H9 (cell line): ENCODE measurements at regions not wholly inside any gene's neighbourhood (a gene's known extent, or its start where the extent isn't known, plus 50 kb on each side); places are given as distances from the start of the nearest gene placed in this dataset.

ENCODE experiments used
- DNase-seq: peaks from one replicate; pipeline ENCODE4 v3.0.0-alpha.2; 2017
- H2AFZ ChIP-seq: one replicate; pipeline ENCODE4 v1.6.1; 2013; ENCODE audit warnings: mild to moderate bottlenecking, low read length, control low read depth, moderate library complexity
- H2AK5ac ChIP-seq: 2 replicates; pipeline ENCODE4 v1.6.1; 2013; ENCODE audit warnings: low read length, control low read depth, mixed read lengths; ENCODE audit not compliant: insufficient read length
- H2BK120ac ChIP-seq: one replicate; pipeline ENCODE4 v1.6.1; 2013; ENCODE audit warnings: low read depth, mild to moderate bottlenecking, low read length, control low read depth, inconsistent platforms; ENCODE audit not compliant: poor library complexity, severe bottlenecking
- H2BK12ac ChIP-seq: 2 replicates; pipeline ENCODE4 v1.6.1; 2013; ENCODE audit warnings: low read length, control low read depth, mixed read lengths, low read depth; ENCODE audit not compliant: insufficient read length
- H2BK15ac ChIP-seq: 2 replicates; pipeline ENCODE4 v1.6.1; 2013; ENCODE audit warnings: low read depth, low read length, control low read depth
- H2BK20ac ChIP-seq: one replicate; pipeline ENCODE4 v1.6.1; 2013; ENCODE audit warnings: low read depth, mild to moderate bottlenecking, low read length, control low read depth, inconsistent platforms; ENCODE audit not compliant: poor library complexity, severe bottlenecking
- H2BK5ac ChIP-seq: 2 replicates; pipeline ENCODE4 v1.6.1; 2013; ENCODE audit warnings: low read length, control low read depth, mixed read lengths; ENCODE audit not compliant: insufficient read length
- H3K14ac ChIP-seq: 2 replicates; pipeline ENCODE4 v1.6.1; 2013; ENCODE audit warnings: low read length, control low read depth; ENCODE audit not compliant: insufficient read depth
- H3K18ac ChIP-seq: 2 replicates; pipeline ENCODE4 v1.6.1; 2013; ENCODE audit warnings: low read depth, mild to moderate bottlenecking, mixed read lengths, low read length, control low read depth; ENCODE audit not compliant: insufficient read length
- H3K23ac ChIP-seq: 2 replicates; pipeline ENCODE4 v1.6.1; 2013; ENCODE audit warnings: low read length, control low read depth, mixed read lengths, low read depth; ENCODE audit not compliant: insufficient read length
- H3K23me2 ChIP-seq: 2 replicates; pipeline ENCODE4 v1.6.1; 2013; ENCODE audit warnings: low read depth, mild to moderate bottlenecking, mixed read lengths, low read length, control low read depth; ENCODE audit not compliant: insufficient read length, poor library complexity, severe bottlenecking
- H3K27ac ChIP-seq: 2 replicates; pipeline ENCODE4 v1.5.1; 2013; ENCODE audit warnings: low read length, control low read depth, mixed read lengths, low read depth; ENCODE audit not compliant: insufficient read length
- H3K27me3 ChIP-seq: 2 replicates; pipeline ENCODE4 v1.6.1; 2013; ENCODE audit warnings: low read length, control low read depth, inconsistent platforms; ENCODE audit not compliant: insufficient read depth
- H3K4ac ChIP-seq: 2 replicates; pipeline ENCODE4 v1.6.1; 2013; ENCODE audit warnings: low read depth, mild to moderate bottlenecking, control low read depth, inconsistent platforms, low read length, moderate library complexity
- H3K4me1 ChIP-seq: 2 replicates; pipeline ENCODE4 v1.6.1; 2013; ENCODE audit warnings: low read length, control low read depth, inconsistent platforms; ENCODE audit not compliant: insufficient read depth
- H3K4me2 ChIP-seq: 2 replicates; pipeline ENCODE4 v1.6.1; 2013; ENCODE audit warnings: low read length, control low read depth, mixed read lengths; ENCODE audit not compliant: insufficient read length, insufficient read depth
- H3K56ac ChIP-seq: 2 replicates; pipeline ENCODE4 v1.6.1; 2013; ENCODE audit warnings: low read depth, mild to moderate bottlenecking, mixed read lengths, low read length, control low read depth; ENCODE audit not compliant: insufficient read length
- H3K79me1 ChIP-seq: 2 replicates; pipeline ENCODE4 v1.6.1; 2013; ENCODE audit warnings: low read depth, mild to moderate bottlenecking, moderate library complexity, low read length, control low read depth, inconsistent platforms; ENCODE audit not compliant: insufficient read depth, poor library complexity, severe bottlenecking
- H3K79me2 ChIP-seq: 2 replicates; pipeline ENCODE4 v1.6.1; 2013; ENCODE audit warnings: low read length, control low read depth, inconsistent platforms; ENCODE audit not compliant: insufficient read depth
- H3K9ac ChIP-seq: 2 replicates; pipeline ENCODE4 v1.6.1; 2013; ENCODE audit warnings: low read length, control low read depth, mixed read lengths; ENCODE audit not compliant: insufficient read length; ENCODE audit errors: extremely low read depth
- H3K9me3 ChIP-seq: one replicate; pipeline ENCODE4 v1.6.1; 2013; ENCODE audit warnings: low read depth, low read length, inconsistent platforms; ENCODE audit not compliant: control insufficient read depth
- H3T11ph ChIP-seq: one replicate; pipeline ENCODE4 v1.6.1; 2013; ENCODE audit warnings: mild to moderate bottlenecking, low read length, control low read depth, inconsistent platforms
- H4K20me1 ChIP-seq: one replicate; pipeline ENCODE4 v1.6.1; 2013; ENCODE audit not compliant: control insufficient read depth, insufficient read length, insufficient read depth
- H4K5ac ChIP-seq: 2 replicates; pipeline ENCODE4 v1.6.1; 2013; ENCODE audit warnings: low read depth, mild to moderate bottlenecking, mixed read lengths, low read length, control low read depth; ENCODE audit not compliant: insufficient read length
- H4K8ac ChIP-seq: replicated peaks from 2 replicates; pipeline ENCODE4 v1.6.1; 2013; ENCODE audit warnings: low read length, control low read depth, mixed read lengths, low read depth; ENCODE audit not compliant: insufficient read length
- H4K91ac ChIP-seq: 2 replicates; pipeline ENCODE4 v1.6.1; 2013; ENCODE audit warnings: low read depth, mild to moderate bottlenecking, moderate library complexity, mixed read lengths, low read length, control low read depth; ENCODE audit not compliant: insufficient read length
- H3K27ac Mint-ChIP-seq, 3 experiments: 2 replicates in 2 of 3; 3 replicates in 1 of 3; pipeline ENCODE4 v1.8.0; 2020 to 2021; ENCODE audit warnings: mixed read lengths in 3 of 3, mild to moderate bottlenecking in 1 of 3, moderate library complexity in 1 of 3
- H3K27me3 Mint-ChIP-seq: 2 replicates; pipeline ENCODE4 v1.8.0; 2021; ENCODE audit warnings: low read depth, mild to moderate bottlenecking, moderate library complexity, mixed read lengths
- H3K36me3 Mint-ChIP-seq, 3 experiments: 2 replicates in 2 of 3; 3 replicates in 1 of 3; pipeline ENCODE4 v1.8.0; 2020 to 2021; ENCODE audit warnings: low read depth in 3 of 3, mixed read lengths in 3 of 3; ENCODE audit not compliant: insufficient read depth in 1 of 3
- H3K4me1 Mint-ChIP-seq, 2 experiments: 2 replicates each; pipeline ENCODE4 v1.8.0; 2020; ENCODE audit warnings: mixed read lengths in 2 of 2
- H3K4me3 Mint-ChIP-seq, 2 experiments: 2 replicates in 1 of 2; 3 replicates in 1 of 2; pipeline ENCODE4 v1.8.0; 2020 to 2021; ENCODE audit warnings: mild to moderate bottlenecking in 2 of 2, mixed read lengths in 2 of 2, moderate library complexity in 1 of 2
- H3K9me3 Mint-ChIP-seq, 2 experiments: 2 replicates in 1 of 2; 3 replicates in 1 of 2; pipeline ENCODE4 v1.8.0; 2020; ENCODE audit warnings: mild to moderate bottlenecking in 2 of 2, mixed read lengths in 2 of 2, moderate library complexity in 1 of 2
- CTCF ChIP-seq: fragments of 200-600 bp; sonication (generic); conservative IDR thresholded peaks from 3 replicates; pipeline ENCODE4 v1.8.0; 2021; ENCODE audit warnings: antibody characterized with exemption, mild to moderate bottlenecking
- WGBS: extraction: QIAGEN DNeasy Blood & Tissue Kit; methylation state at CpG from one replicate; pipeline ENCODE4 v1.1.7; 2013; ENCODE audit warnings: missing lambda C conversion rate, low lambda C conversion rate, mixed read lengths; ENCODE audit not compliant: insufficient read length; ENCODE audit errors: extremely low coverage; 5-methylcytosine and 5-hydroxymethylcytosine counted together

GRCh38 chr5:91225848-91226686 is 157.1 kb downstream of the ARRDC3 start:
- DNase-seq = peak; percentile 74
- H2BK5ac ChIP-seq = no peak overlapping the region
- H2BK120ac ChIP-seq = no peak overlapping the region
- H3K23ac ChIP-seq = no peak overlapping the region
- H3K4me2 ChIP-seq = no peak overlapping the region
- H3K27ac ChIP-seq = no peak overlapping the region
- no peak overlapping the region for H3K4ac ChIP-seq
- no peak overlapping the region for H3K4me3 Mint-ChIP-seq
- no peaks in the 10 kb centered on the region for H3K9me3 ChIP-seq
- no peaks in the 10 kb centered on the region for H3K23me2 ChIP-seq
- H3T11ph ChIP-seq = no peak overlapping the region
- H3K18ac ChIP-seq = no peak overlapping the region
- H2AK5ac ChIP-seq = no peak overlapping the region
- no peak overlapping the region for H3K56ac ChIP-seq
- no peak overlapping the region for H2BK20ac ChIP-seq
- no peaks in the 10 kb centered on the region for H3K27me3 Mint-ChIP-seq
- H4K5ac ChIP-seq = no peak overlapping the region
- H3K9ac ChIP-seq = no peak overlapping the region
- H3K27ac Mint-ChIP-seq = no peak overlapping the region; a peak in 1 of 7 replicates
- H2BK15ac ChIP-seq = no peak overlapping the region
- H3K79me1 ChIP-seq = no peaks in the 10 kb centered on the region
- H3K9me3 Mint-ChIP-seq = peaks cover 6 to 14% of the 10 kb centered on the region in 2 experiments; a peak in 4 of 5 replicates
- no peaks in the 10 kb centered on the region for H4K20me1 ChIP-seq
- no peak overlapping the region for H2AFZ ChIP-seq
- H3K27me3 ChIP-seq = no peaks in the 10 kb centered on the region
- H3K14ac ChIP-seq = no peak overlapping the region
- H3K4me1 Mint-ChIP-seq = peaks cover 0 to 5% of the 10 kb centered on the region in 2 experiments; a peak in 3 of 4 replicates
- H2BK12ac ChIP-seq = no peak overlapping the region
- H4K8ac ChIP-seq = no peak overlapping the region
- no CpG with 5 or more reads among the region's 10 CpGs for WGBS
- no peak overlapping the region for H4K91ac ChIP-seq
- peak; percentile 83 for TF ChIP-seq CTCF
- H3K79me2 ChIP-seq = no peaks in the 10 kb centered on the region; the same call in 1 of the 2 replicates
- H3K4me1 ChIP-seq = no peaks in the 10 kb centered on the region
- peaks cover 0 to 16% (median 0%) of the 10 kb centered on the region in 3 experiments; a peak in 3 of 7 replicates for H3K36me3 Mint-ChIP-seq
